ENCODE measurements at regions not wholly inside any gene's neighbourhood (a gene's known extent, or its start where the extent isn't known, plus 50 kb on each side); places are given as distances from the start of the nearest gene placed in this dataset.

GRCh38 chr11:131138731-131139130 is 222.5 kb upstream of the SNX19 start:
- no peak for TF ChIP-seq CTCF (IDR thresholded peaks at IDR 0.05; ENCODE audit: insufficient read depth, low read length)
- TF ChIP-seq POLR2AphosphoS5 (IDR thresholded peaks at IDR 0.05; ENCODE audit: low read depth) = no peak
- TF ChIP-seq REST (IDR thresholded peaks at IDR 0.05; ENCODE audit: insufficient replicate concordance, low read depth) = no peak

Measured in HL-60 (cell line).